ENCODE measurements at regions not wholly inside any gene's neighbourhood (a gene's known extent, or its start where the extent isn't known, plus 50 kb on each side); places are given as distances from the start of the nearest gene placed in this dataset.

- H3K4me3 ChIP-seq (ENCODE audit: control insufficient read depth, low read depth, low read length), result no peak overlapping the region
- DNase-seq (ENCODE audit: low read depth), result no peak
- TF ChIP-seq CTCF (IDR thresholded peaks at IDR 0.05; ENCODE audit: control insufficient read depth, insufficient read depth, low read depth, low read length, missing control alignments), result no peak
Observed at GRCh38 chr14:32009976-32010581, 67.0 kb upstream of the ARHGAP5 start.

DNA sequence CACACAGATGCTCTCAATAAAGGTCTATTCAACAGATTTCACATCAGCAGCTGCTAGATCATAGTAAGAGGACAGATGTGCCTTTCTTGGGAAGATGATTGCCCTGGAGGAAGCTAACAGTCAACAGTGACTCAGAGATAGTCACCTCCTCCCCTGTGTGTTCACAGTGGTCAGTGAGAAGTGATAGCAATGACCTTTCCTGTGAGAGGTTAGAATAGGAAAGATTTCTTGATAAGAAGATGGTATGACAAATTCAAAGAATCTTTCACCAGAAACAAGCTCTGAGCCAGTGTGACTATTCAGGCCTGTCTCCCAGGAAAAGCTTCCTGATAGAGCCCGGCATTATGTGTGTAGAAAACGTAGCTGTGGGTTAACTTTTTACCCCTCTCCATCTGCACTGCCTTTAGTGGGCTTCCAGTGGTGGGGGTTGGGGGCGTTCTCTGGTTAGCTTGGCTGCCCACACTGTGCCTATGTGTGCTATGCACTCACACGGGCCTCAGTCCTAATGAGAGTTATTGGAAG is 66.4 kb upstream of the ARHGAP5 start:
- no peak for TF ChIP-seq CTCF (IDR thresholded peaks at IDR 0.05; ENCODE audit: control insufficient read depth, insufficient read depth, low read depth, low read length, missing control alignments)
- DNase-seq (ENCODE audit: low read depth), result no peak
- no peak overlapping the region for H3K4me3 ChIP-seq (ENCODE audit: control insufficient read depth, low read depth, low read length)

DNA sequence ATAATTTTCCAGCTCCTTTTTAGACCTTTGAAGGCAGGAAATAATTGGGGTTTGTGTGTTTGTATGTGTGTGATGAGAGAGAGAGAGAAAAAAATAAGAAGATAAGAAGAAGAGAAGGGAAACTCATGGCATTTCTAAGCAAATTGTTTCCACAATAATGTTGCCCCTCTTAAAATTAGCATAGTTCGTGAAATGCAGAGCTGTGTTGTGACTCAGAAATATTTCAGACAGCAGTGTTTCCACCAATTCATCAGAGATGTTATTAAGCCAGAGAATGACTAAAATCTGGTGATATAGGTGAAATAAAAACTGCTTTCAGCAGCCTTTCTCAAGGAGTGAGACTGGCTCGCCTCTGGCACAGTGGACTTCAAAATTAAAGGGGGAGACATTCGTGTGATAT is 65.9 kb upstream of the ARHGAP5 start:
- no peak for DNase-seq (ENCODE audit: low read depth)
- TF ChIP-seq CTCF (IDR thresholded peaks at IDR 0.05; ENCODE audit: control insufficient read depth, insufficient read depth, low read depth, low read length, missing control alignments), result no peak

DNA sequence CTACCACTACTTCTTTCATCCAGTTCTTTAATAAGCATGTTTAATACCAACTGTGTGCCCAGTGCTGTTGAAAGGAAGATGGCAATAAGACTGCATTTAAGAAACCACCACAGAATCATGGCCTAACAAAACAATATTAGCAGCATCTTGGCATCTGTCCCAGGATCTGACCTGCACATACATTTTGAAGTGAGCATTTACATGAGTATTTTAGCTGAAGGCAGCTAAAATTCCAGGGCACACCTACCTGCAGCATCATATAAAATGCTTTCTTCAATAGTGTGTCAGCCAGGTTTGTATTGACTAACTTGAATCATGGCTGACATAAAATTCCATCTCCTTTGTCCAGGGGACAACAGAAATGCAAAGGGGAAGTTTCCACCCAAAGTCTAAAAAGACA is 65.0 kb upstream of the ARHGAP5 start:
- DNase-seq (ENCODE audit: low read depth), result no peak
- no peak overlapping the region for H3K4me3 ChIP-seq (ENCODE audit: control insufficient read depth, low read depth, low read length)
- no peak for TF ChIP-seq CTCF (IDR thresholded peaks at IDR 0.05; ENCODE audit: control insufficient read depth, insufficient read depth, low read depth, low read length, missing control alignments)

More for the DNA sequence above, 65.9 kb upstream of the ARHGAP5 start:
- no peak overlapping the region for H3K4me3 ChIP-seq (ENCODE audit: control insufficient read depth, low read depth, low read length)

- H3K4me3 ChIP-seq (ENCODE audit: control insufficient read depth, low read depth, low read length), result no peak overlapping the region
- no peak for TF ChIP-seq CTCF (IDR thresholded peaks at IDR 0.05; ENCODE audit: control insufficient read depth, insufficient read depth, low read depth, low read length, missing control alignments)
- DNase-seq (ENCODE audit: low read depth), result no peak
Observed at GRCh38 chr14:32012571-32012970, 64.5 kb upstream of the ARHGAP5 start.

GRCh38 chr14:32013083-32013482 is 64.0 kb upstream of the ARHGAP5 start:
- no peak for TF ChIP-seq CTCF (IDR thresholded peaks at IDR 0.05; ENCODE audit: control insufficient read depth, insufficient read depth, low read depth, low read length, missing control alignments)
- H3K4me3 ChIP-seq (ENCODE audit: control insufficient read depth, low read depth, low read length), result no peak overlapping the region
- DNase-seq (ENCODE audit: low read depth), result no peak

All from AG09309 (cell line).